Cardiac fibroblast (primary cell): ENCODE measurements at regions not wholly inside any gene's neighbourhood (a gene's known extent, or its start where the extent isn't known, plus 50 kb on each side); places are given as distances from the start of the nearest gene placed in this dataset.

Source experiments
- DNase-seq, 2 donors: peaks; one replicate each; pipeline versions ENCODE4 v3.0.0 to v3.0.0-alpha.2; 2010; ENCODE audit warnings: low read depth in 2 of 2
- H3K4me3 ChIP-seq, 2 donors: replicated peaks in 1 of 2; 1 replicate in 1 of 2; 2 replicates in 1 of 2; pipeline ENCODE4 v1.5.1; 2011; ENCODE audit warnings: low read depth in 2 of 2, low read length in 2 of 2, mild to moderate bottlenecking in 2 of 2, moderate library complexity in 1 of 2
- TF ChIP-seq, protein P1 (sequence below): IDR thresholded peaks from one replicate; pipeline ENCODE4 v1.5.1; 2011; ENCODE audit warnings: low read depth, mild to moderate bottlenecking, low read length, inconsistent platforms

DNA sequence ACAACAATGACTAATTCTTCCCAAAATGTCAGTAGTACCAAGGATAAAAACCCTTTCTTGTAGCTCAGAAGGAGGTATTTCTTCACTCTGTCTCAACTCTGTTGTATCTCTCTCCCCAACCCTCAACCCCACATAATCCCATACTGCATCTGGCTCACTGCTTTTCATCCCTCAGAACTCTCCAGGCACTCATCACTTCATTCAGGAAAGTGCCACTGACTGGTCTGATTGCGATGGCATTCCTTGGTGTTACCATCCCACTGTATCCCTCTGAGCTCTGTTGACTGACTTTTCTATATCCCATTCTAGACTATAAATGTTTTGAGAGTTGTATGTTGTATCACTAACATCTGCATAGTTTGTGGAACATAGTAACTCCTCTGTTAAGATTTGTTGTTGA is 483.5 kb upstream of the ADGRL2 start:
- TF ChIP-seq, protein P1, sequence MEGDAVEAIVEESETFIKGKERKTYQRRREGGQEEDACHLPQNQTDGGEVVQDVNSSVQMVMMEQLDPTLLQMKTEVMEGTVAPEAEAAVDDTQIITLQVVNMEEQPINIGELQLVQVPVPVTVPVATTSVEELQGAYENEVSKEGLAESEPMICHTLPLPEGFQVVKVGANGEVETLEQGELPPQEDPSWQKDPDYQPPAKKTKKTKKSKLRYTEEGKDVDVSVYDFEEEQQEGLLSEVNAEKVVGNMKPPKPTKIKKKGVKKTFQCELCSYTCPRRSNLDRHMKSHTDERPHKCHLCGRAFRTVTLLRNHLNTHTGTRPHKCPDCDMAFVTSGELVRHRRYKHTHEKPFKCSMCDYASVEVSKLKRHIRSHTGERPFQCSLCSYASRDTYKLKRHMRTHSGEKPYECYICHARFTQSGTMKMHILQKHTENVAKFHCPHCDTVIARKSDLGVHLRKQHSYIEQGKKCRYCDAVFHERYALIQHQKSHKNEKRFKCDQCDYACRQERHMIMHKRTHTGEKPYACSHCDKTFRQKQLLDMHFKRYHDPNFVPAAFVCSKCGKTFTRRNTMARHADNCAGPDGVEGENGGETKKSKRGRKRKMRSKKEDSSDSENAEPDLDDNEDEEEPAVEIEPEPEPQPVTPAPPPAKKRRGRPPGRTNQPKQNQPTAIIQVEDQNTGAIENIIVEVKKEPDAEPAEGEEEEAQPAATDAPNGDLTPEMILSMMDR: no peak
- no peak for DNase-seq
- H3K4me3 ChIP-seq: no peak overlapping the region

DNA sequence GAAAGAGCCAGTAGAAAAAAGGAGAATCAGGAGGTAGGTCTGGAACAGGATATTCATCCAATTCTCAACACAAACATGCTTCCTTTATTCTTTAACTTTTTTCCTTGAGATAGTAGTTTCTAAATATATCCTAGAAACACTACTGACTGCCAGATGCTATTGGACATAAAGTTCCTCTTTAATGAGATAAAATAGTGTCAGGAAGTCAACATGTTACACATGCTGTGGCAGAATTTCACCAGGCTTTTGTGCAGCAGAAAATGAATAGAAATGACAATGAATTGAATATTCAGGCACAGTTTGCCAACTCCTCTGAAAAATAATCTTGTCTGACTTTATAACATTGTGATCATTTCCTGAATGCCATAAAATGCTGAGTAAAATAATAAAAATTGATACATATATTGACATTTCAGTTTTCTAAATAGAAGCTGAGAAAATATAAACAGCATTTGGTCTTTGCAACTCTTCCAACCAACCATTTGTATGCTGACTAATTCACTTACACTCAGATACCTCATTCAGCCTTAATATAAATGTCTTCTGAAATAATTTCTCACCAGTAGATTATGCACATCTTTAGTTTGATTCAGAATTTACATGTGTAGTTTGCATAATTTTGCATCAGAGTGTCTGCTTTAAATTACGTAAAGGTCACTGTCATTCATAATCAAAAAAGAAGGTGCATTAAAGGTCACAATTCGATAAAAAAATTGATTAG is 486.1 kb upstream of the ADGRL2 start:
- TF ChIP-seq, protein P1: no peak
- DNase-seq: peak in 1 of 2 donors; percentile 53
- H3K4me3 ChIP-seq: no peak overlapping the region

DNA sequence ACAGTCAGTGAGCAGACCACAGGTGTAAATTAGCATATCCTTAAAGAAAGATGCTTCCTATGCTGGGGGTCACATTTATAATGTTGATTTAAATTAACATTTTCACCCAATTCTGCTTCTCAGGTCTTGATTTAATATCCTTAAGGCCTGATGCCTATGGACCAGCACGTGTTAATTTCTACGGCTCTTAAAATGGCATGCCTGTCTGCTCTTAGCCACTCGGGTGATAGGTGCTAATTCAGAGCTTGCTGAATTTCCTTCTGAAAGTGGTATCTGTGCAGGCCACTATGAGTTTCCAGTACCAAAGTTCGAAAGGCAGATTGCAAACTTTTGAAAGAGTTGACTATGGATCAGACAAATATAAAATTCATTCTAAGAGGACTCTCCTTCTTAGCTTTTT is 487.4 kb upstream of the ADGRL2 start:
- no peak overlapping the region for H3K4me3 ChIP-seq
- TF ChIP-seq, protein P1: no peak

DNA sequence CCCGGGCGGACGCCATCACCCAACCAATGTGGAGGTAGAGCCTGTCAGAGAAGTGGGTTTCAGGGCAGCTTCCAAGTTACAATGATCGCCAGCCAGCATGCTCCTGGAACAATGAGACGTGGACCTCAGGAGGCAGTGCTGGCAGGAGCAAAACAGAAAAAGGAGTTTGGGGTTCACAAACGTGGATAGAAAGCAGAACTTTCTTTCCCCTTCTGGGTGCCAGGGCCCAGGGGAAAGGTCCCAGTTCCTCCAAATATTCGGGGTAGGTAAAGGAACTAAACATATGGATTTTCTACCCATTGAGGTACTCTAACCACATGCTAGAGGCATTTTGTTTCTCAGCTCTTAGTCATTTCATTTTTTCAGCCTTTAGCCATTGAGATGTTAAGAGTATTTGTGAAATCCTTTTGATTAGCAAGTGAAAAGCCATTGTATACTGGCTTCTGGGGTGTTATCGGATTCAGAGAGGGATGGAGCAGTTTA is 488.4 kb upstream of the ADGRL2 start:
- TF ChIP-seq, protein P1: no peak
- H3K4me3 ChIP-seq: no peak overlapping the region
- DNase-seq: no peak

More for the DNA sequence above, 487.4 kb upstream of the ADGRL2 start:
- DNase-seq: no peak

DNA sequence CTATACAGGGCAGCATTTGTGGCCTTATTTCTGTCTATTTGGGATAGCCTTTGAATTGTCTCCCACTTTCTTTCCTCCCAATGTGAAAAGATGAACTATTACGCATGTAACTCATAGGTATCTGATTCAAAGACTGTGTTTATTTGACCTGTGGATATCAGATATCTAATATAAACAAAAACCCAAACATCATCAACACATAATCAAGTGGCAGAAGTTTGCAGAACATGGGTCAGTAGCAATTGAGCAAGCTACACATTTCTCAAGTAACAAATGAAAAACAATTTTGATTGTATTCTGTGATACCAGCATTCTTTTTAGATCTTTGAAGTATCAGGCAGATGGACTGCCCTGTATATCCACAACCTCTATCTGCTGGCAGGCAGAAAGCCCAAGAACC is 490.5 kb upstream of the ADGRL2 start:
- H3K4me3 ChIP-seq: no peak overlapping the region
- no peak for DNase-seq
- TF ChIP-seq, protein P1: no peak

DNA sequence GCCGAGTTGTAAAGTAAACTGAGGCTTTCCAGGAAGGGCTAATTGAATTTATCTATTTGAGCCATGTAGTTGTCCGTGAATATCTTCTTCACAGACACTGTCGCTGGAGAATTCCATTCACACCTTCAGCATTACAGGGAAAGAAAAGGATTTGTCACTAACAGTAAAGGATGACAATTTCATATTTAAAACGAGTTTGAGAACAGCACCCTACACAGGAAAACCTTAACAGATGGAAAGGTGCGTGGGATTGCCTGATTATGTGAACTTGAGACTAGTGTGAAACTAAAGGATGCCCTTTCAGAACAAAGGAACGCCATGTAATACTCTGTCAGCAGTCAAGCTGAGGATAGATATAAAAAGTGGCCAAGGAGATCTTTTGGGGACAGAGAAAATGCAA is 492.5 kb upstream of the ADGRL2 start:
- no peak for DNase-seq
- TF ChIP-seq, protein P1: no peak
- H3K4me3 ChIP-seq: no peak overlapping the region

DNA sequence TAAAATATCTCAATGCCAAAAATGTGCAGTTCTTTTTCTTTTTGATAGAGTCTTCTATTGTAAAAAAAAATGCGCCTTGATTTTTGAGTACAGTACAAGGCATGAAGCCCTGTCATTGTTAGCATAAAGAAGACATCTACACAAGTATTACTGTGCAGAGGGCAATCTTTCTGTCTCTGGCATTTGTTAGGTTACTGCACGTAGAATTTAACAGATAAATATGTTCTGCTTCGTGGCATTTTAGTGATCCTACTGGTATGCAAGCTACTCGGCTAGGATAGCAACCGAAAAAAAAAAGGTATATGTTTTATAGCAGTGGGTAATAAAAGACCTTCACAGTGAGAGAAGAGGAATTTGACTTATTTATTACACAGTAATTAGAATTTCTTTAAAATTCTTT is 492.9 kb upstream of the ADGRL2 start:
- DNase-seq: no peak
- H3K4me3 ChIP-seq: no peak overlapping the region
- TF ChIP-seq, protein P1: no peak
